SK-N-MC (cell line): ENCODE measurements at regions not wholly inside any gene's neighbourhood (a gene's known extent, or its start where the extent isn't known, plus 50 kb on each side); places are given as distances from the start of the nearest gene placed in this dataset.
A peak's percentile ranks its signal among the peaks of the same experiment; 100 is the strongest.

Source experiments
- EZH2 ChIP-seq: fragments of 200-600 bp; sonication (generic); IDR thresholded peaks from one replicate; pipeline ENCODE4 v1.6.1; 2017; ENCODE audit warnings: antibody characterized with exemption
- POLR2AphosphoS5 ChIP-seq: IDR thresholded peaks from 2 replicates; pipeline ENCODE4 v1.6.1; 2012; ENCODE audit warnings: mild to moderate bottlenecking, low read depth, low read length, borderline replicate concordance

DNA sequence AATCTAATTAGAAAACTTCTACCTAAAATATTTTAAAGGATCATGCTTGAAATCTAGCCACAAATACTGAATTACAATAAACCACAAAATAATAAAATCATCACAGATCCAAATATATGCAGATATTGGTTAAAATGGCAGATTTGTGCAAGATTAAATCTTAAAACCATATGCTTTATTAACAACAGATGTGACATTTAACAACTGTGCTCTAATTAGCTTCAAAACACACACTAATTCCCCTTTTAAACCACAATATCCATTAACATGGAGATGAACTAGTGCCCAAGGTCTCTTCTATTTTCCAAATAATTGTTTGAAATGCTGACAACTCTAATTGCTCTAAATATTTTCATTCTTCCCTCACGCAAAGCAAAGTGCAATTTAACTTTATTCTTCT lies 1530.3 kb downstream of the SI start:
- TF ChIP-seq POLR2AphosphoS5 (peak; percentile 79; the same call in 1 of the 2 replicates), EZH2 (no peak)
